NCI-H2107 treated with DMSO at 0.1 percent for 48 hours (cell line): ENCODE measurements at regions not wholly inside any gene's neighbourhood (a gene's known extent, or its start where the extent isn't known, plus 50 kb on each side); places are given as distances from the start of the nearest gene placed in this dataset.
A peak's percentile ranks its signal among the peaks of the same experiment; 100 is the strongest.
"Not testable (repeated sequence)": the region's sequence is repeated elsewhere in the genome, so short reads cannot be mapped to it uniquely, and the experiment has no call there.

Experiments used
- DNase-seq: peaks from one replicate; lab custom pipeline; 2025; ENCODE audit not compliant: unreplicated experiment; lab: John Stamatoyannopoulos, UW

DNA sequence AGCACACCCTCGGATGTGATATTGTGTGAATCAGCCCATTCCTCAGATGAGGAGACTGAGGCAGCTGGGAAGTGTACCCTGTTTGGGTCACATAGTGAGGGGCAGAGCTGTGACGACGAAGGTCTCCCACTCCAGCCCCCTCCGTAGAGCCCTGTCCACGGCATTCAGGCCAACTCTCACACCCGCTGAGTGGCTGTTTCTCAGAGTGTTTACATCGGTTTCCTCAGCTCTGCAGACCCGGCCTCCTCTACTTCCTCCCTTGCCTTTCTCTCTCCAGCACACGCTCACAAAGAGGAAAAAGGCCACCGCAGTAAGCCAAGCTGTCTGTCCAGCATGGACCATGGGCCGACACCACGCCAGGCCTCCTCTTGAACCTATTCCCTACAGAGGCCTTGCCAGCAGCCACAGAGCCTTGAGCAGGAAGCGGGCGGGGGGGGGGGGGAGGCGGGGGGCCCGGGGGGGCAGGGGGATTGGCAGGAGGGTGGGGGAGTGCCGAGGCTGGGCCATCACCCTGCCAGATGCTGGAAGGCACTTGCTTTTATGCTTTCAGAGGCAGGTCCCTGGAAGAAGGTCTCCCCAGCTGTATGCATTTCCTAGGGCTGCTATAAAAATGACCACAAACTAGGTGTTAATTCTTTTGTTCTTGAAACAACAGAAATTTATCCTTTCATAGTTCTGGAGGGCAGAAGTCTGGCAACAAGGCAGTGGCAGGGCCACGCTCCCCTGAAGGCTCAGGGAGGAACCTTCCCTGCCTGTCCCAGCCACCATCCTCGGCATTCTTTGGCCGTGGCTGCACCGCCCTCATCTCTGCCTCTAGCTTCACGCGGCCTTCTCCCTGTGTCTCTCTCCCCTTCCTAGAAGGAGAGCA is 178.4 kb downstream of the PSMG1 start:
- DNase-seq = peak; percentile 17

- no peak for DNase-seq
Measured at GRCh38 chr21:39003982-39004633, 179.1 kb downstream of the PSMG1 start.

GRCh38 chr21:39001341-39001740 is 181.9 kb downstream of the PSMG1 start:
- no peak for DNase-seq

GRCh38 chr21:39000496-39000895 is 182.8 kb downstream of the PSMG1 start:
- DNase-seq = no peak

GRCh38 chr21:38999161-38999560 is 184.1 kb downstream of the PSMG1 start:
- DNase-seq = no peak

- DNase-seq = not testable (repeated sequence)
Measured at GRCh38 chr21:38998281-38998680, 185.0 kb downstream of the PSMG1 start.

GRCh38 chr21:38997843-38998175 is 185.4 kb downstream of the PSMG1 start:
- not testable (repeated sequence) for DNase-seq

GRCh38 chr21:38997051-38997842 is 186.0 kb downstream of the PSMG1 start:
- no peak for DNase-seq

DNA sequence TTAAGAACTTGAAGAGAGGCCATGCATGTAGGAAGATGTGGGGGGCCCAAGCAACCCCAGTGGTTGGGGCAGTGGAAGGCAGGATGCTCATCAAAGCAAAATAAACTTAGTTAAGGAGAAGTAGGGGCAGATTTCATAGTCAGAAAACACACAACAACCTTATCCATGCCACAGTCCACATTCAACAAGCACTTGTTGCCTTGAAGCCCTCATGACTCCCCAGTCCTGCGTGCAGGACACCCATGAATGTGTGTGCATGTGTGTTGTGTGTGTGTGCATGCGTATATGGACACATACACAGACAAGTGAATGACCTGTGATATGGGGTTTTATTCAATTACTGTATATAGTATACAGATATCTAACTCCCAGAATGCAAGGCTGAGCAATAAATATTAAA is 186.9 kb downstream of the PSMG1 start:
- no peak for DNase-seq

GRCh38 chr21:38995731-38996130 is 187.5 kb downstream of the PSMG1 start:
- DNase-seq = peak; percentile 65

DNA sequence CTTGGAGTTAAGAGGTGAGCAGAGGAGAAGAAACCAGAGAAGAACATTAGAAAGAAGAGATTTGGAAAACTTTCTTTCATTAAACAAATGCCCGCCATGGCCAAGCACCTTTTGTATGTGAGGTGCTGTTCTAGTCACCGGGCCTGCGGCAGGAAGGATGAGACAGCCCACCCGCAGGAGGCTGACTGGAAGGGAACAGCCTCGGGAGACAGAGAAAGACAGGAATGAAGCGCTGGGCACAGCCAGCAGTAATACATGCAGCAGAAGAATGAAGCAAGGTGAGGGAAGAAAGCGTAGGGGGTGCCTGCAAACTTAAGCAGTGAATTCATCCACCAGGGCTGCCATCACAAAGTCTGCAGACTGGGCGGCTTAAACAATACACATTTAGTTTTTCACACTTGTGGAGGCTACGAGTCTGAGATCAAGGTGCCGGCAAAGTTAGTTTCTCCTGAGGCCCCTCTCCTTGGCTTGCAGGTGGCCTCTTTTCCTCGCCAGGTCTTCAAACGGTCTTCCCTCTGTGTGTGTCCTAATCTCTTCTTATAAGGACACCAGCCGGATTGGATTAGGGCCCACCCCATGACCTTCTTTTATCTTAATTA is 188.1 kb downstream of the PSMG1 start:
- no peak for DNase-seq

GRCh38 chr21:38994042-38994441 is 188.3 kb downstream of the ETS2 start:
- no peak for DNase-seq

GRCh38 chr21:38993561-38993960 is 187.8 kb downstream of the ETS2 start:
- no peak for DNase-seq

DNA sequence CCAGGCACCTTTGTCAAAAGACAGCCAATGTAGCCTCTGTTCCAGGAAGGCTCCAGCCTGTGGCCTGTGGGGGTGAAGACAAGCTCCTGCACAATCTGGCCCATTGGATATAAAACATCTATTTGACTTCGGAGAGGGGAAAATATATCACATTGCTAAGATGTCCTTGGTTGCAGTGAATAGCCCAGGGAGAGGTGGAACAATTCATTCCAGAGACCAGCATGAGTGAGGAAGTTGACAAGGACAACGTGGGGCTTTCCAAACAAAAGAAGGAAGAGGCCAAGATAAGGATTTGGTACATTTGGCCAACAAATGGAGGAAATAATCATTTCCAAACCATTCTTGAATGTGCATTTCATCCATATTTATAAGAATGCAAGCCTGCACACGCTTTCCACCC is 187.0 kb downstream of the ETS2 start:
- no peak for DNase-seq

- no peak for DNase-seq
Measured at GRCh38 chr21:38990424-38990794, 184.7 kb downstream of the ETS2 start.

DNA sequence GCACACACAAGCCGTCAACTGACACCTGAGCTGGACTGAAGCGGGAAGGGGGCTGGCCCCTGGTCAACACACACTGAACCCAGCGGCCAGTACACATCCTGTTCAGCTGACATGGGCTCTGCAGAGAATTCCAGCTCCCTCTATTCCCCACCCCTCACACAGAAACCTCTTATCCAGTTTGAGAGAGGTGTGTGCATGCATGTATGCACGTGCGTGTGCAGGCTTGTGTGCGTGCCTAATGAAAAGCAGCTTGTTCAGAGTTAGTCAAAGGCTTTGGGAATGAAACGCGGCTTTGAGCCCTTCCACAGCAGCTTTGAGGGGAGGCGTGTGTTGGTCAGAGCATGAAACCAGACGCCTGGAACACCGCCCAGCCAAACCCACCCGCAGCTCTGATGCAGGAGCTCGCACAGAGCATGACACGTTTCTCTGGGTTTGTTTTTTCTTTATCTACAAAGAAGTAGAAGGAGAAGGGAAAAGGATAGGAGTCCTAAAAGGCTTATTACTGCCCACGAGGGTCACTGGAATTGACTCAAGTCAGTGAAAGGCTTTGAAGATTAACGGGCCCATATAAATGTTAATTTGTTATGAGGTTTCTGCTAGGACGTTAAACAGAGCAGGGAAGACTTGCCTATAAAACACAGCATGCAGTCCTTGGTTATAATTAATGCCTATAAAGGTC is 184.2 kb downstream of the ETS2 start:
- DNase-seq = peak; percentile 91

DNA sequence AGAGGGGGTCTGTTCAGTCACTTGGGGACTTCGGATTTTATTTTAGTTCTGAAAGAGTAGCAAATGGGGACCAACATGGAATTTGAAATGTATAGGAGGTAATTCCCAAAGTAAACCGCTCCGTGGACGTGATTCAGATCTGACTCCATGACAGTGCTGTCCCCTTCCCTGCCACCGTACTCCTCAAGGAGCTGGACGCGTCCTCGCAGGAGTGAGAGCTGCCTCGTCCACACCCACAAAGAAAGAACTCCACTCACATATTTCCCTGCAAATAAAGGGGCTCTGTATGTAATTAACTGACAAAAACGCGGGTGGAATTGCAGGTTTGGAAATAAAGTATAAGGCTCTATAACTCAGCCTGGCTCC is 183.6 kb downstream of the ETS2 start:
- DNase-seq = peak; percentile 95

- DNase-seq = peak; percentile 95
Measured at GRCh38 chr21:38988509-38989378, 183.0 kb downstream of the ETS2 start.

- peak; percentile 76 for DNase-seq
Measured at GRCh38 chr21:38987633-38988508, 182.1 kb downstream of the ETS2 start.
